ENCODE measurements at regions not wholly inside any gene's neighbourhood (a gene's known extent, or its start where the extent isn't known, plus 50 kb on each side); places are given as distances from the start of the nearest gene placed in this dataset.

DNA sequence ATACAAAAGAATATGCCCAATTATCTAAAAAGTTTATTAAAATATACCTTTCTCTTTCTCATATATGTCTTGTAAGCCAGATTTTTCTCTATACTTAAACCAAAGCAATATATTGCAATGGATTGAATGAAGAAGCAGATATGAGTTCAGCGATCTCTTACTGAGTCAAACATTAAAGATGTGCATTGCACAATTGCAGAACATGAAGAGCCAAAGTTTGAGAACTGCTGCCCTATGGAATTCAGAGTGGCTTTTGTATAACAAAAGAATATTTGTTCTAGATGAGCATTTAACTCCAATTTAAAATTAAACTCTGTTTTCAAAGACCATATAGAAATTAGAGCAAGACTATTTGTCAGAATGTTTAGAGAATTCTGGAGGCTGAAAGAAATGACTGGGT lies 519.0 kb upstream of the DAB2 start:
- TF ChIP-seq, protein P1, sequence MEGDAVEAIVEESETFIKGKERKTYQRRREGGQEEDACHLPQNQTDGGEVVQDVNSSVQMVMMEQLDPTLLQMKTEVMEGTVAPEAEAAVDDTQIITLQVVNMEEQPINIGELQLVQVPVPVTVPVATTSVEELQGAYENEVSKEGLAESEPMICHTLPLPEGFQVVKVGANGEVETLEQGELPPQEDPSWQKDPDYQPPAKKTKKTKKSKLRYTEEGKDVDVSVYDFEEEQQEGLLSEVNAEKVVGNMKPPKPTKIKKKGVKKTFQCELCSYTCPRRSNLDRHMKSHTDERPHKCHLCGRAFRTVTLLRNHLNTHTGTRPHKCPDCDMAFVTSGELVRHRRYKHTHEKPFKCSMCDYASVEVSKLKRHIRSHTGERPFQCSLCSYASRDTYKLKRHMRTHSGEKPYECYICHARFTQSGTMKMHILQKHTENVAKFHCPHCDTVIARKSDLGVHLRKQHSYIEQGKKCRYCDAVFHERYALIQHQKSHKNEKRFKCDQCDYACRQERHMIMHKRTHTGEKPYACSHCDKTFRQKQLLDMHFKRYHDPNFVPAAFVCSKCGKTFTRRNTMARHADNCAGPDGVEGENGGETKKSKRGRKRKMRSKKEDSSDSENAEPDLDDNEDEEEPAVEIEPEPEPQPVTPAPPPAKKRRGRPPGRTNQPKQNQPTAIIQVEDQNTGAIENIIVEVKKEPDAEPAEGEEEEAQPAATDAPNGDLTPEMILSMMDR (conservative IDR thresholded peaks at IDR 0.05 in 1 of 2, IDR thresholded peaks at IDR 0.05 in 1 of 2; ENCODE audit: low read depth in 1 of 2, low read length in 2 of 2) = no peak
- no peak for TF ChIP-seq EZH2 (IDR thresholded peaks at IDR 0.05; ENCODE audit: low read length, missing control alignments)

All from fibroblast of lung (primary cell).